ENCODE measurements at regions not wholly inside any gene's neighbourhood (a gene's known extent, or its start where the extent isn't known, plus 50 kb on each side); places are given as distances from the start of the nearest gene placed in this dataset.
A peak's percentile ranks its signal among the peaks of the same experiment; 100 is the strongest.

DNA sequence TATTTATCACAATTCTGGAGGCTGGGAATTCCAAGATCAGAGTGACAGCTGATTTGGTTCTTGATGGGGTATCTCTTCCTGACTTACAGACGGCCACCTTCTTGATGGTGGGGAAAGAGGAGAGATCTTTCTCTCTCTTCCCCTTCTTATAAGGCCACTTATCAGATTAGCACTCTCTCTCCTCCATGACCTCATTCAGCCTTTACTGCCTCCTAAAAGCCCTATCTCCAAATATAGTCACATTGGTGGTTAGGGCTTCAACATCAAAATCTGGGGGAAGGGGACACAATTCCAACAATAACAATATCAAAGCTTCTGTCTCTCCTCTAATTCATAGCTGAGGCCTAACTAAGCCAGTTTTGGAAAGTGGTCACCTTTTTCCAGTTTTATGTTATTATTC, 91.7 kb upstream of the MBNL1 start:
- no peak overlapping the region for H3K9ac ChIP-seq (ENCODE audit: low read depth, low read length)
- no peak overlapping the region for H3K4me2 ChIP-seq (ENCODE audit: insufficient read depth, low read length)
- no peaks in the 10 kb centered on the region for H3K27me3 ChIP-seq (ENCODE audit: insufficient read depth, low read length, poor library complexity)
- no peak overlapping the region for H2AFZ ChIP-seq (ENCODE audit: low read depth, low read length)
- no peaks in the 10 kb centered on the region for H3K36me3 ChIP-seq (ENCODE audit: insufficient read depth, low read length)
- H3K79me2 ChIP-seq (ENCODE audit: insufficient read depth, low read length): no peaks in the 10 kb centered on the region
- no peaks in the 10 kb centered on the region for H4K20me1 ChIP-seq (ENCODE audit: insufficient read depth, low read length)
- no peaks in the 10 kb centered on the region for H3K9me3 ChIP-seq (ENCODE audit: insufficient read depth, low read length, severe bottlenecking)
- H3K4me3 ChIP-seq (ENCODE audit: low read depth in 1 of 2, low read length in 2 of 2): no peak overlapping the region
- H3K4me1 ChIP-seq (ENCODE audit: insufficient read depth, low read length): no peaks in the 10 kb centered on the region
- no peak for TF ChIP-seq EZH2 (IDR thresholded peaks at IDR 0.05; ENCODE audit: borderline replicate concordance, low read depth, low read length, severe bottlenecking)
- TF ChIP-seq, protein P1, sequence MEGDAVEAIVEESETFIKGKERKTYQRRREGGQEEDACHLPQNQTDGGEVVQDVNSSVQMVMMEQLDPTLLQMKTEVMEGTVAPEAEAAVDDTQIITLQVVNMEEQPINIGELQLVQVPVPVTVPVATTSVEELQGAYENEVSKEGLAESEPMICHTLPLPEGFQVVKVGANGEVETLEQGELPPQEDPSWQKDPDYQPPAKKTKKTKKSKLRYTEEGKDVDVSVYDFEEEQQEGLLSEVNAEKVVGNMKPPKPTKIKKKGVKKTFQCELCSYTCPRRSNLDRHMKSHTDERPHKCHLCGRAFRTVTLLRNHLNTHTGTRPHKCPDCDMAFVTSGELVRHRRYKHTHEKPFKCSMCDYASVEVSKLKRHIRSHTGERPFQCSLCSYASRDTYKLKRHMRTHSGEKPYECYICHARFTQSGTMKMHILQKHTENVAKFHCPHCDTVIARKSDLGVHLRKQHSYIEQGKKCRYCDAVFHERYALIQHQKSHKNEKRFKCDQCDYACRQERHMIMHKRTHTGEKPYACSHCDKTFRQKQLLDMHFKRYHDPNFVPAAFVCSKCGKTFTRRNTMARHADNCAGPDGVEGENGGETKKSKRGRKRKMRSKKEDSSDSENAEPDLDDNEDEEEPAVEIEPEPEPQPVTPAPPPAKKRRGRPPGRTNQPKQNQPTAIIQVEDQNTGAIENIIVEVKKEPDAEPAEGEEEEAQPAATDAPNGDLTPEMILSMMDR (IDR thresholded peaks at IDR 0.05; ENCODE audit: borderline replicate concordance, extremely low read depth, low read length, poor library complexity, severe bottlenecking): no peak
- no peak overlapping the region for H3K27ac ChIP-seq (ENCODE audit: low read length)
- DNase-seq (no peak), ATAC-seq (ENCODE audit: insufficient read depth, low read depth) (no peak)

DNA sequence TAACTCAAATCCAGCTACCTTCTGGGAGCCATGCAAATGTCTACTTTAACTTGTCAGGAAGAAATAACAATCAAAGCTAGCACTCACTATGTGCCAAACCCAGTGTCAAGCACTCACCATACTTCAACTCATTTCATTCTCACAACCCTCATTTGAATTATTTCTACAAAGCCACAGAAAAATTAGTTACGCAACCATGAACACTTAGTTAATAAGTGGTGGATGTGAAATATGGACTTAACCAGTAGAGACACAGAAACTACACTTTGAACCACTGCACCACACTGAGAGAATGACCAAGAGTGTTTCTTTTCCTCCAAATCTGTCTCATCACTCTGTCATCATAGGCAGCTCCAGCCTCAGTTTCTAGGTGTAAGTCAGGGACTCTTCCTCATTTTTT, 91.0 kb upstream of the MBNL1 start:
- H4K20me1 ChIP-seq (ENCODE audit: insufficient read depth, low read length): no peaks in the 10 kb centered on the region
- no peak overlapping the region for H3K4me3 ChIP-seq (ENCODE audit: low read depth in 1 of 2, low read length in 2 of 2)
- no peaks in the 10 kb centered on the region for H3K27me3 ChIP-seq (ENCODE audit: insufficient read depth, low read length, poor library complexity)
- H3K4me2 ChIP-seq (ENCODE audit: insufficient read depth, low read length): no peak overlapping the region
- H3K9ac ChIP-seq (ENCODE audit: low read depth, low read length): no peak overlapping the region
- H3K27ac ChIP-seq (ENCODE audit: low read length): no peak overlapping the region
- no peaks in the 10 kb centered on the region for H3K9me3 ChIP-seq (ENCODE audit: insufficient read depth, low read length, severe bottlenecking)
- H3K4me1 ChIP-seq (ENCODE audit: insufficient read depth, low read length): no peaks in the 10 kb centered on the region
- DNase-seq (no peak), ATAC-seq (ENCODE audit: insufficient read depth, low read depth) (no peak)
- TF ChIP-seq EZH2 (IDR thresholded peaks at IDR 0.05; ENCODE audit: borderline replicate concordance, low read depth, low read length, severe bottlenecking): no peak
- TF ChIP-seq, protein P1 (IDR thresholded peaks at IDR 0.05; ENCODE audit: borderline replicate concordance, extremely low read depth, low read length, poor library complexity, severe bottlenecking): no peak
- H3K79me2 ChIP-seq (ENCODE audit: insufficient read depth, low read length): peaks cover 4% of the 10 kb centered on the region; the same call in 1 of the 2 replicates
- no peaks in the 10 kb centered on the region for H3K36me3 ChIP-seq (ENCODE audit: insufficient read depth, low read length)
- no peak overlapping the region for H2AFZ ChIP-seq (ENCODE audit: low read depth, low read length)

DNA sequence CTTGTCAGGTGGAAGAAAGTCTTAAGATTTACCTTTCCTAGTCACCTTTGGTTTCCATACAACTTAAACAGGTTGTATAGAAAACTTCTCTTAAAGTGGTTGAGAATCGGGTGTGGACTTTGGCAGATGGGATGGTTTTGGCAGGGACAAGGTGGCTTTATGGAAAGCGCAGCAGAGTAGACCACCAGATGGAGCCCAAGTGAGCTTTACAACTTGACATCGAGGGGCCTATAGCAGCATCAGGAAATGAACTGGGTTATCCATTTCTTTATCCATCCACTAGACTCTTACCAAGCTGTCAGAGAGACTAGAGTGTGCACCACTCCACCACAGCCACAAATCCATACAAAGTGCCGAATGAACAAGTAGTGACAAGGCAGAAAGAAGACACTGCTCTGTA, 85.3 kb upstream of the MBNL1 start:
- no peaks in the 10 kb centered on the region for H3K9me3 ChIP-seq (ENCODE audit: insufficient read depth, low read length, severe bottlenecking)
- H3K27ac ChIP-seq (ENCODE audit: low read length): no peak overlapping the region
- peak overlapping the region; percentile 11; the same call in 1 of the 2 replicates for H2AFZ ChIP-seq (ENCODE audit: low read depth, low read length)
- peaks cover 15% of the 10 kb centered on the region for H3K4me1 ChIP-seq (ENCODE audit: insufficient read depth, low read length)
- ATAC-seq (ENCODE audit: insufficient read depth, low read depth) (peak; percentile 95), DNase-seq (peak; percentile 70)
- H3K4me2 ChIP-seq (ENCODE audit: insufficient read depth, low read length): peak overlapping the region; percentile 16; the same call in 1 of the 2 replicates
- H4K20me1 ChIP-seq (ENCODE audit: insufficient read depth, low read length): no peaks in the 10 kb centered on the region
- TF ChIP-seq, protein P1 (IDR thresholded peaks at IDR 0.05; ENCODE audit: borderline replicate concordance, extremely low read depth, low read length, poor library complexity, severe bottlenecking): peak; percentile 84
- TF ChIP-seq EZH2 (IDR thresholded peaks at IDR 0.05; ENCODE audit: borderline replicate concordance, low read depth, low read length, severe bottlenecking): no peak
- no peaks in the 10 kb centered on the region for H3K27me3 ChIP-seq (ENCODE audit: insufficient read depth, low read length, poor library complexity)
- no peak overlapping the region for H3K4me3 ChIP-seq (ENCODE audit: low read depth in 1 of 2, low read length in 2 of 2)
- no peaks in the 10 kb centered on the region for H3K36me3 ChIP-seq (ENCODE audit: insufficient read depth, low read length)
- H3K79me2 ChIP-seq (ENCODE audit: insufficient read depth, low read length): peaks cover 29% of the 10 kb centered on the region
- H3K9ac ChIP-seq (ENCODE audit: low read depth, low read length): no peak overlapping the region

Data from DND-41 (cell line).